ENCODE measurements at regions not wholly inside any gene's neighbourhood (a gene's known extent, or its start where the extent isn't known, plus 50 kb on each side); places are given as distances from the start of the nearest gene placed in this dataset.
A peak's percentile ranks its signal among the peaks of the same experiment; 100 is the strongest.

- dilution Hi-C loops (cut with MboI; ENCODE audit: extremely low pct_ligation_motif_present, low sequenced_read_pairs), result no loop called here
- Histone ChIP-seq H3K4me3 (replicated peaks in 1 of 3; ENCODE audit: insufficient read depth in 1 of 3, low read depth in 1 of 3, low read length in 3 of 3) (peak overlapping the region in 2 of 3 experiments; percentile 78 to 91), H2AFZ (ENCODE audit: low read depth, low read length) (peak overlapping the region; percentile 72), H3K4me2 (ENCODE audit: insufficient read depth, low read length) (peak overlapping the region; percentile 98), H4K20me1 (replicated peaks; ENCODE audit: control insufficient read depth, extremely low read depth, insufficient read depth, low read length) (no peaks in the 10 kb centered on the region), H3K4me1 (ENCODE audit: control insufficient read depth, extremely low read depth, insufficient read depth, low read length) (peaks cover 21% of the 10 kb centered on the region), H3K79me2 (ENCODE audit: control insufficient read depth, insufficient read depth, low read length) (no peaks in the 10 kb centered on the region), H3K27me3 (ENCODE audit: control insufficient read depth in 2 of 2, insufficient read depth in 2 of 2, low read length in 2 of 2) (peaks cover 0 to 2% of the 10 kb centered on the region in 2 experiments), H3K27ac (ENCODE audit: insufficient read depth, low read depth, low read length) (peak overlapping the region; percentile 90), H3K9ac (replicated peaks; ENCODE audit: extremely low read depth, insufficient read depth, low read length) (peak overlapping the region; percentile 89), H3K9me3 (replicated peaks; ENCODE audit: control insufficient read depth, insufficient read depth, low read length) (no peaks in the 10 kb centered on the region), H3K36me3 (ENCODE audit: control insufficient read depth in 2 of 2, extremely low read depth in 1 of 2, insufficient read depth in 2 of 2, low read length in 2 of 2) (no peaks in the 10 kb centered on the region), H3K9me1 (replicated peaks; ENCODE audit: control insufficient read depth, extremely low read depth, insufficient read depth, low read length) (no peaks in the 10 kb centered on the region)
- no TSS peak for BruUV-seq (replicated peaks)
- DNase-seq (ENCODE audit: low read depth, low spot score) (peak; percentile 43), FAIRE-seq (no peak)
- TF ChIP-seq POLR2AphosphoS5 (IDR thresholded peaks at IDR 0.05; ENCODE audit: insufficient read depth, low read depth, low read length) (no peak), EZH2 (IDR thresholded peaks at IDR 0.05; ENCODE audit: borderline replicate concordance, low read depth, low read length, severe bottlenecking) (no peak), MYC (IDR thresholded peaks at IDR 0.05; ENCODE audit: low read depth, low read length) (no peak), MAX (IDR thresholded peaks at IDR 0.05; ENCODE audit: insufficient read depth, insufficient read length) (no peak), FOS (IDR thresholded peaks at IDR 0.05; ENCODE audit: borderline replicate concordance, insufficient read depth, low read length) (no peak), GATA2 (IDR thresholded peaks at IDR 0.05; ENCODE audit: insufficient read depth, insufficient read length, low read depth, low read length) (no peak), JUN (IDR thresholded peaks at IDR 0.05; ENCODE audit: borderline replicate concordance, insufficient read depth, insufficient read length, low read depth) (no peak), CTCF (IDR thresholded peaks at IDR 0.05; ENCODE audit: extremely low read depth in 1 of 2, insufficient read depth in 1 of 2, low read depth in 1 of 2, low read length in 2 of 2) (no peak), POLR2A (IDR thresholded peaks at IDR 0.05; ENCODE audit: low read depth, low read length) (no peak)
- intact Hi-C loops (cut with micrococcal nuclease), result no loop called here
- ChIA-PET CTCF (interaction anchor here (0.6 kb wide), 1 partner anchor 29 kb away, joined by 3 read pairs; no protein-coding TSS in a partner anchor), POLR2A (no interaction called here)
Measured at GRCh38 chr3:174438501-174439145, 420.5 kb upstream of the NAALADL2 start.

All from endothelial cell of umbilical vein (primary cell).